GM19463 (cell line): ENCODE measurements at regions not wholly inside any gene's neighbourhood (a gene's known extent, or its start where the extent isn't known, plus 50 kb on each side); places are given as distances from the start of the nearest gene placed in this dataset.
"Not testable (repeated sequence)": the region's sequence is repeated elsewhere in the genome, so short reads cannot be mapped to it uniquely, and the experiment has no call there.

Experiments
- ATAC-seq: cut with Tn5 transposase; IDR thresholded peaks from one replicate; pipeline ENCODE4 v1.9.1; 2021; ENCODE audit warnings: mild to moderate bottlenecking, moderate library complexity; ENCODE audit not compliant: unreplicated experiment

DNA sequence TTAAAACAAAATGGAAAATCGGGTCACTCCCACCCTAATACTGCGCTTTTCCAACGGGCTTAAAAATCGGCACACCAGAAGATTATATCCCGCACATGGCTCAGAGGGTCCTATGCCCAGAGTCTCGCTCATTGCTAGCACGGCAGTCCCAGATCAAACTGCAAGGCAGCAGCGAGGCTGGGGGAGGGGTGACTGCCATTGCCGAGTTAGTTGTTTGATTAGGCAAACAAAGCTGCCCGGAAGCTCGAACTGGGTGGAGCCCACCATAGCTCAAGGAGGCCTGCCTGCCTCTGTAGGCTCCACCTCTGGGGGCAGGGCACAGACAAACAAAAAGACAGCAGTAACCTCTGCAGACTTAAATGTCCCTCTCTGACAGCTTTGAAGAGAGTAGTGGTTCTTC lies 100.7 kb upstream of the KLHL1 start:
- ATAC-seq, result not testable (repeated sequence)

GRCh38 chr13:70206671-70207070 lies 98.4 kb upstream of the KLHL1 start:
- ATAC-seq, result no peak

- no peak for ATAC-seq
Measured at GRCh38 chr13:70203661-70204229, 95.5 kb upstream of the KLHL1 start.

DNA sequence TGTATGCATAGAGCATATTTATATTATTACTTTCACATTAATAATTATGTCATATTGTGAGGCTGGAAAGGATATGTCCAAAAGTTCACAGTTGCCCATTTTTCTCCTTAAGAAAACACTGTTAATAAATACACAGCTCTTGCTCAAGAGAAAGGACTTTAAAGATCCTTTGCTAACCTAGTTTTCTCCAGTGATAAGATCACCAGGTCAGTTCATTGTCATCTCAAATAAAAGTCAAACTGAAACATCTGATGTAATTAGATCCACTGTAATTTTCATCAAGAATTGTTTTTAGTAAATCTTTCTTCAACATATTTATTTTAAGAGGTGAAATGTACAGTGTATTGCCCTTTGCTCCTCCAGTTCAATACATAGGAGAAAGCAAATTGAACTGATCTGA lies 82.8 kb upstream of the KLHL1 start:
- no peak for ATAC-seq

DNA sequence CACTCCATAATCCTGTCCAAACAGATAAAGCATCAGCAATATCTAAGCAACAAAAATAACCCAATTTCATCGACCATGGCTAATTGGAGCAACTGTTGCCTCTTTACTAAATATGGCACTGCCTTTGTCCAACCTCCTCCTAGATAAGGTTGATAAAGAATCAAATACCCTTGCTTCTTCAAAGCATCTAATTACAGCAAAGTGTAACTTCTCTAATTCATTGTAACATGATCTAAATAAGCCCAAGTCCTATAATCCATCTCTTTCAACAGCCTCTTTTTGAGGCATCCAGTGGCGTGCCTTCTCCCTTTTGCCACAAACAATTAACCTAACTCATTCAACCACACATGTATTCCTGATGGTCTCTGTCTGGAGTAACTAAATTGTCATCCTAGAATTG lies 81.7 kb upstream of the KLHL1 start:
- no peak for ATAC-seq

DNA sequence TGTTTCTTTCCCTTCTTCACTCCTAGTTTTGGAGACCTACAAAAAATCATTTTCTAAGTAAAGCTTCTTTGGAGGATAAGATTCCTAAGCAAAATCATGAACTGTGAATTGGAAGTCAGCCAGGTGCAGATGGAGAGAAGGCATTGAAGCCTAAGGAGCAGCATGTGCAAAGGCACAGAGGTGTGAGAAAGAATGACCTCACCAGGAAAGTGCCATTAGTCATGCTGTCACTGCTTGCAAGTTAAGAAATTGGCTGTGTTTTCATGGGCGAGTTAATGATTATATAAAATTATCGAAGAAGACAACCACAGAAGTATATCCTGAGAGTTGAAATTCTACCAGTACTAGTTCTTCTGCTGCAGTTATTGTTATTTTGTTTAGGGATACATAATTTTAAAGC lies 80.3 kb upstream of the KLHL1 start:
- ATAC-seq, result no peak

DNA sequence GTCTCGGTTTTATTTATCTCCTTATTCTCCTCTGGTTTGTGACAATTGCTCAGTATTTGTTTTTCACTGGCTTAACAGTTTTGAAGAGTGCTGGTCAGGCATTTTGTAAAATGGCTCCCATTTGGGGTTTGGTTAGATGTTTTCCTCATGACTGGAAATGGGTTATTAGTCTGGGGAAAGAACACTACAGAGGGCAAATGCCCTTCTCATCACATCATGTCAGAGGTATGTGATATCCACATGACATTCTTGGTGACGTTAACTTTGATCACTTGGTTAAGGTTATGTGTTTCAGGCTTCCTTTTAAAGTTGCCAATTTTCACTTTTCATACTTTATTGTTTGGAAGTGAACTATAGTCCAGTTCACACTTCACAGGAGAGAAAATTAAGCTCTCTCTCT lies 74.8 kb upstream of the KLHL1 start:
- ATAC-seq, result no peak
